ENCODE measurements at regions not wholly inside any gene's neighbourhood (a gene's known extent, or its start where the extent isn't known, plus 50 kb on each side); places are given as distances from the start of the nearest gene placed in this dataset.

DNA sequence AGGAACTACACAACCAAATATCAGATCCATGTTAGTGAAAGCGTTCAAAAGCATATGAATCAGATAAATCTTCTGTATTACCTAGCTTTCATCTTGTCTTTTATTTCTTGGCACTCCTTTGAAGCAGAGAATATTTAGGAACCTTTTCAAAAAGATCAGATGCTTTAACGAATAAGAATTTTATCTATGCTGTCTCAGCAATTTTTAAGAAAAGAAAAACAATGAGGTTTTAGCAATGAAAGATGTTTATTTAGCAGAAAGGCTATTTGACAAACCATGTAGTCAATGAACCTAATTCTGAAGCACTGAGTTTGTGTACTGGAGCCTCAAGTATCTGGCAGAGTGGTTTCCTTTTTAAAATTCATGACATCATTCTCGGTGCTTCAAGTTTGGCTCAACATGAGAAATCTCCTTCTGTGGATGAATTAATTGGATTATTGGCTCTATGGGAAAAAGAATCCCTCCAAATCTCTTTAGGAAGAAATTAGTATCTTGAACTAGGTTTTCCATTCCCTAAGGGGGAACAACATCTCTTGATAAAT, 534.7 kb downstream of the CAAP1 start:
- no peaks in the 10 kb centered on the region for H3F3A ChIP-seq (ENCODE audit: control insufficient read depth, insufficient read depth)
- H3K9me3 ChIP-seq (ENCODE audit: control insufficient read depth, insufficient read depth, low read length): no peaks in the 10 kb centered on the region
- H3K36me3 ChIP-seq (ENCODE audit: control insufficient read depth, low read length): no peaks in the 10 kb centered on the region
- H3K4me1 ChIP-seq (ENCODE audit: control insufficient read depth, low read length): no peaks in the 10 kb centered on the region
- no peaks in the 10 kb centered on the region for H4K20me1 ChIP-seq (ENCODE audit: control insufficient read depth, insufficient read depth, low read depth, low read length)
- H3K4me2 ChIP-seq (ENCODE audit: low read length): no peak overlapping the region
- TF ChIP-seq, protein P1, sequence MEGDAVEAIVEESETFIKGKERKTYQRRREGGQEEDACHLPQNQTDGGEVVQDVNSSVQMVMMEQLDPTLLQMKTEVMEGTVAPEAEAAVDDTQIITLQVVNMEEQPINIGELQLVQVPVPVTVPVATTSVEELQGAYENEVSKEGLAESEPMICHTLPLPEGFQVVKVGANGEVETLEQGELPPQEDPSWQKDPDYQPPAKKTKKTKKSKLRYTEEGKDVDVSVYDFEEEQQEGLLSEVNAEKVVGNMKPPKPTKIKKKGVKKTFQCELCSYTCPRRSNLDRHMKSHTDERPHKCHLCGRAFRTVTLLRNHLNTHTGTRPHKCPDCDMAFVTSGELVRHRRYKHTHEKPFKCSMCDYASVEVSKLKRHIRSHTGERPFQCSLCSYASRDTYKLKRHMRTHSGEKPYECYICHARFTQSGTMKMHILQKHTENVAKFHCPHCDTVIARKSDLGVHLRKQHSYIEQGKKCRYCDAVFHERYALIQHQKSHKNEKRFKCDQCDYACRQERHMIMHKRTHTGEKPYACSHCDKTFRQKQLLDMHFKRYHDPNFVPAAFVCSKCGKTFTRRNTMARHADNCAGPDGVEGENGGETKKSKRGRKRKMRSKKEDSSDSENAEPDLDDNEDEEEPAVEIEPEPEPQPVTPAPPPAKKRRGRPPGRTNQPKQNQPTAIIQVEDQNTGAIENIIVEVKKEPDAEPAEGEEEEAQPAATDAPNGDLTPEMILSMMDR (IDR thresholded peaks at IDR 0.05; ENCODE audit: low read depth, low read length, poor library complexity, severe bottlenecking): no peak
- no peak for TF ChIP-seq EZH2phosphoT487 (IDR thresholded peaks at IDR 0.05; ENCODE audit: borderline replicate concordance, low read length)
- no peaks in the 10 kb centered on the region for H3K9me2 ChIP-seq (replicated peaks; ENCODE audit: control insufficient read depth, low read length)
- H3K4me3 ChIP-seq (ENCODE audit: low read length): no peak overlapping the region
- H3K27me3 ChIP-seq (ENCODE audit: control insufficient read depth, low read length): no peaks in the 10 kb centered on the region
- no peaks in the 10 kb centered on the region for H3K79me2 ChIP-seq (ENCODE audit: control insufficient read depth, low read length)
- H3K27ac ChIP-seq (ENCODE audit: low read depth, low read length): no peak overlapping the region

DNA sequence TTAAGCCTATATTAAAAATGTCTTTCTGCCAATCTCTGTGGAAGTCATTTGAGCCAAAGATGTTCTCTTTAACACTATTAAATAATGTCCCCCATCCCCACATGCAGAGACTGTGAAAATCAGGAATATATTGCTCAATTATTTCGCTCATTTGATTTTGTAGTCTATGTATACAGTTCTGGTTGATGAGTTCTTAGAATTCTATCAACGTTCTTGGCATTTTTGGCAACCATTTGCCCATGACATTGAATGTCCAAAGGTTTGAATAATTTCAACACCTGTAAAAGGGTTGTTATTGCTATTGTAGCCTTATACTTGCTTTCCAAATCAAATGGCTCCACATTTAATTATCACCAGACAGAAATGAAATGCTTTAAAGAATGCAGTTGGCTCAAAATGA, 536.1 kb downstream of the CAAP1 start:
- Histone ChIP-seq H3K9me3 (ENCODE audit: control insufficient read depth, insufficient read depth, low read length) (no peaks in the 10 kb centered on the region), H4K20me1 (ENCODE audit: control insufficient read depth, insufficient read depth, low read depth, low read length) (no peaks in the 10 kb centered on the region), H3K4me1 (ENCODE audit: control insufficient read depth, low read length) (no peaks in the 10 kb centered on the region), H3K79me2 (ENCODE audit: control insufficient read depth, low read length) (no peaks in the 10 kb centered on the region), H3F3A (ENCODE audit: control insufficient read depth, insufficient read depth) (no peaks in the 10 kb centered on the region), H3K27me3 (ENCODE audit: control insufficient read depth, low read length) (no peaks in the 10 kb centered on the region), H3K4me3 (ENCODE audit: low read length) (no peak overlapping the region), H3K9me2 (replicated peaks; ENCODE audit: control insufficient read depth, low read length) (no peaks in the 10 kb centered on the region), H3K4me2 (ENCODE audit: low read length) (no peak overlapping the region), H3K36me3 (ENCODE audit: control insufficient read depth, low read length) (no peaks in the 10 kb centered on the region), H3K27ac (ENCODE audit: low read depth, low read length) (no peak overlapping the region)
- TF ChIP-seq, protein P1 (IDR thresholded peaks at IDR 0.05; ENCODE audit: low read depth, low read length, poor library complexity, severe bottlenecking): no peak
- TF ChIP-seq EZH2phosphoT487 (IDR thresholded peaks at IDR 0.05; ENCODE audit: borderline replicate concordance, low read length): no peak

DNA sequence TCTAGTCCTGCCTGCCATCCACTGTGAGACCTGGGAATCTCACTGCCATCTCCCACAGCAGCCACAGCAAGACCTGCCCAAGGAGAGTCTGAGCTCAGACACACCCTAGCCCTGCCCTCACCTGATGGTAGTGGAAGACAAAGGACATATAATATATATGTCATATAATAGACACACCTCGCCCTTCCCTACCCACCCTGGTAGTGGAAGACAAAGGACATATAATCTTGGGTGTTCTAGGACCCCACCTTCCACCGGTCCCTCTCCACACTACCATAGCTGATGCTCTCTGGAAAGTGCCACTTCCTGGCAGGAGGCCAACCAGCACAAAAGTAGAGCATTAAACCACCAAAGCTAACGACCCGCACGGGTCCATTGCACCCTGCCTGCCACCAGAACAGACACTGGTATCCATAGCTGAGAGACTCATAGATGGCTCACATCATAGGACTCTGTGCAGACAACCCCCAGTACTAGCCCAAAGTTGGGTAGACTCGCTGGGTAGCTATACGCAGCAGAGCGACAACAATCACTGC, 545.6 kb downstream of the CAAP1 start:
- no peak overlapping the region for H3K27ac ChIP-seq (ENCODE audit: low read depth, low read length)
- no peaks in the 10 kb centered on the region for H3K36me3 ChIP-seq (ENCODE audit: control insufficient read depth, low read length)
- no peak for TF ChIP-seq EZH2phosphoT487 (IDR thresholded peaks at IDR 0.05; ENCODE audit: borderline replicate concordance, low read length)
- TF ChIP-seq, protein P1 (IDR thresholded peaks at IDR 0.05; ENCODE audit: low read depth, low read length, poor library complexity, severe bottlenecking): no peak

More for the DNA sequence above, 545.6 kb downstream of the CAAP1 start:
- Histone ChIP-seq H3K79me2 (ENCODE audit: control insufficient read depth, low read length) (no peaks in the 10 kb centered on the region), H4K20me1 (ENCODE audit: control insufficient read depth, insufficient read depth, low read depth, low read length) (no peaks in the 10 kb centered on the region), H3F3A (ENCODE audit: control insufficient read depth, insufficient read depth) (no peaks in the 10 kb centered on the region), H3K4me2 (ENCODE audit: low read length) (no peak overlapping the region), H3K9me3 (ENCODE audit: control insufficient read depth, insufficient read depth, low read length) (no peaks in the 10 kb centered on the region), H3K4me3 (ENCODE audit: low read length) (no peak overlapping the region), H3K27me3 (ENCODE audit: control insufficient read depth, low read length) (no peaks in the 10 kb centered on the region), H3K9me2 (replicated peaks; ENCODE audit: control insufficient read depth, low read length) (no peaks in the 10 kb centered on the region), H3K4me1 (ENCODE audit: control insufficient read depth, low read length) (no peaks in the 10 kb centered on the region)
